ENCODE measurements at regions not wholly inside any gene's neighbourhood (a gene's known extent, or its start where the extent isn't known, plus 50 kb on each side); places are given as distances from the start of the nearest gene placed in this dataset.
"Not testable (repeated sequence)": the region's sequence is repeated elsewhere in the genome, so short reads cannot be mapped to it uniquely, and the experiment has no call there.

DNA sequence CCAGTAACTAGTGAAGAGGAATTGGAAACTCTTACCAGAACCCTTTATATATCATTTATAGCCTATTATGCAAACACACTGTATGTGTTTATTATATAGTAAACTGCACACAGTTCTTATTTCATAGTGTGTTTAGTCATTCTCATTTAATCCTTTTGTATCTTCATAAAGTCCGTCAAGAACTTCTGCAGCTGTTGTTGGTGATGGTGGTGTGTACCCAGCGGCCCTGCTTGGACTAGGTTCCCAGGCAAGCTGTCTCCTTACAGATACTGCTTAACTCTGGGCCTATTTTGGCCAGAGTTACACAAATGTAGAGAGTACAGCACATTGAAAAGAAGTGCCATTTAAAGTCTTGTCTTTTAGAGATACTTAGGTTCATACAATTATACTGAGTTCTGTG is 231.9 kb downstream of the NDUFS4 start:
- peaks cover 7% of the 10 kb centered on the region for H3K9me3 Mint-ChIP-seq
- DNase-seq (no peak), ATAC-seq (ENCODE audit: poor library complexity) (no peak)
- no peak overlapping the region for H3K4me3 Mint-ChIP-seq
- H3K27me3 Mint-ChIP-seq: peaks cover 5% of the 10 kb centered on the region
- Histone ChIP-seq H3K27ac (ENCODE audit: low read depth in 1 of 2, low read length in 2 of 2) (no peak overlapping the region), H3K4me1 (ENCODE audit: insufficient read depth, low read length) (no peaks in the 10 kb centered on the region), H3K36me3 (ENCODE audit: insufficient read depth, low read length) (no peaks in the 10 kb centered on the region), H3K9me3 (ENCODE audit: control insufficient read depth in 1 of 2, insufficient read depth in 1 of 2, low read length in 2 of 2) (no peaks in the 10 kb centered on the region), H3K4me3 (ENCODE audit: low read length) (no peak overlapping the region), H3K27me3 (ENCODE audit: control insufficient read depth in 1 of 2, insufficient read depth in 2 of 2, low read length in 2 of 2) (no peaks in the 10 kb centered on the region)
- no peak for TF ChIP-seq CTCF (IDR thresholded peaks at IDR 0.05)
- ChIA-PET CTCF (no interaction called here), POLR2A (no interaction called here)
- no peaks in the 10 kb centered on the region for H3K36me3 Mint-ChIP-seq (ENCODE audit: low read depth)
- no peaks in the 10 kb centered on the region for H3K4me1 Mint-ChIP-seq (ENCODE audit: low read depth)
- intact Hi-C loops (cut with DNase I, micrococcal nuclease): no loop called here
- no peak overlapping the region for H3K27ac Mint-ChIP-seq

- peaks cover 0 to 15% of the 10 kb centered on the region in 2 experiments for H3K9me3 ChIP-seq (ENCODE audit: control insufficient read depth in 1 of 2, insufficient read depth in 1 of 2, low read length in 2 of 2)
- H3K4me1 Mint-ChIP-seq (ENCODE audit: low read depth); intact Hi-C loops (cut with DNase I, micrococcal nuclease); H3K27ac Mint-ChIP-seq; H3K27me3 ChIP-seq (ENCODE audit: control insufficient read depth in 1 of 2, insufficient read depth in 2 of 2, low read length in 2 of 2); H3K4me3 Mint-ChIP-seq; H3K4me1 ChIP-seq (ENCODE audit: insufficient read depth, low read length); H3K9me3 Mint-ChIP-seq; H3K36me3 Mint-ChIP-seq (ENCODE audit: low read depth); H3K4me3 ChIP-seq (ENCODE audit: low read length); H3K36me3 ChIP-seq (ENCODE audit: insufficient read depth, low read length); CTCF ChIA-PET; DNase-seq; POLR2A ChIA-PET; H3K27ac ChIP-seq (ENCODE audit: low read depth in 1 of 2, low read length in 2 of 2); ATAC-seq (ENCODE audit: poor library complexity): not testable (repeated sequence)
- peaks cover 16% of the 10 kb centered on the region for H3K27me3 Mint-ChIP-seq
Observed at GRCh38 chr5:53799644-53800043, 239.2 kb downstream of the NDUFS4 start.

- ATAC-seq (ENCODE audit: poor library complexity); H3K4me3 ChIP-seq (ENCODE audit: low read length); H3K27me3 ChIP-seq (ENCODE audit: control insufficient read depth in 1 of 2, insufficient read depth in 2 of 2, low read length in 2 of 2); H3K4me1 Mint-ChIP-seq (ENCODE audit: low read depth); H3K9me3 ChIP-seq (ENCODE audit: control insufficient read depth in 1 of 2, insufficient read depth in 1 of 2, low read length in 2 of 2); H3K27ac ChIP-seq (ENCODE audit: low read depth in 1 of 2, low read length in 2 of 2); CTCF ChIA-PET; H3K27ac Mint-ChIP-seq; H3K4me1 ChIP-seq (ENCODE audit: insufficient read depth, low read length); H3K27me3 Mint-ChIP-seq; DNase-seq; intact Hi-C loops (cut with DNase I, micrococcal nuclease); H3K9me3 Mint-ChIP-seq; H3K4me3 Mint-ChIP-seq; H3K36me3 Mint-ChIP-seq (ENCODE audit: low read depth); POLR2A ChIA-PET; H3K36me3 ChIP-seq (ENCODE audit: insufficient read depth, low read length): not testable (repeated sequence)
Observed at GRCh38 chr5:53808392-53808791, 248.0 kb downstream of the NDUFS4 start.

DNA sequence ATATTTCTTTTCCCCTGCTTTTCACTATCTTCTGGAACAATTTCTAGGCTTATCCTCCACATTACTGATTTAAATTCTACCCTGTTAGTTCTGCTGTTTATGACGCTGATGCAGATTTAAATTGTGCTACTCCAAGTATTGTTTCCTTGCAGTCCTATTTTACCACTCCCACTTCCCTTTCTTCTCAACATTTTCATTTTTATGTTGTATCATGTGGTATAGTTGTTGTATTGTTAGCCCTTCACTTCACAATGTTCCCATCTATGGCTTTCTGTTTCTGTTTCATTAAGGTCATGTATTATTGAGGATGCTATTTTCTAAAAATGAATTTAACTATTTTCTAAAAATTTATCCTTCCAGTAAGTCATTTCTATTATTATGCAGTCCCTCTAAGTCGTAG is 254.4 kb downstream of the NDUFS4 start:
- ATAC-seq (ENCODE audit: poor library complexity) (no peak), DNase-seq (no peak)
- peaks cover 6% of the 10 kb centered on the region for H3K27me3 Mint-ChIP-seq
- ChIA-PET POLR2A (no interaction called here), CTCF (no interaction called here)
- Histone ChIP-seq H3K27me3 (ENCODE audit: control insufficient read depth in 1 of 2, insufficient read depth in 2 of 2, low read length in 2 of 2) (peaks cover 0 to 4% of the 10 kb centered on the region in 2 experiments), H3K27ac (ENCODE audit: low read depth in 1 of 2, low read length in 2 of 2) (no peak overlapping the region), H3K4me3 (ENCODE audit: low read length) (no peak overlapping the region), H3K36me3 (ENCODE audit: insufficient read depth, low read length) (no peaks in the 10 kb centered on the region), H3K4me1 (ENCODE audit: insufficient read depth, low read length) (no peaks in the 10 kb centered on the region), H3K9me3 (ENCODE audit: control insufficient read depth in 1 of 2, insufficient read depth in 1 of 2, low read length in 2 of 2) (no peaks in the 10 kb centered on the region)
- intact Hi-C loops (cut with DNase I, micrococcal nuclease): no loop called here
- no peaks in the 10 kb centered on the region for H3K9me3 Mint-ChIP-seq
- no peak overlapping the region for H3K27ac Mint-ChIP-seq
- no peaks in the 10 kb centered on the region for H3K4me1 Mint-ChIP-seq (ENCODE audit: low read depth)
- TF ChIP-seq CTCF (IDR thresholded peaks at IDR 0.05): no peak
- no peak overlapping the region for H3K4me3 Mint-ChIP-seq
- no peaks in the 10 kb centered on the region for H3K36me3 Mint-ChIP-seq (ENCODE audit: low read depth)
